HFF-Myc (cell line): ENCODE measurements at regions not wholly inside any gene's neighbourhood (a gene's known extent, or its start where the extent isn't known, plus 50 kb on each side); places are given as distances from the start of the nearest gene placed in this dataset.

Experiments
- DNase-seq: peaks from one replicate; pipeline ENCODE4 v3.0.0-alpha.2; 2011; ENCODE audit warnings: low read depth; ENCODE audit errors: extremely low read depth
- H3K4me3 ChIP-seq: replicated peaks from 2 replicates; pipeline ENCODE4 v1.5.1; 2011; ENCODE audit warnings: low read depth, mild to moderate bottlenecking, control low read depth, low read length
- TF ChIP-seq, protein P1 (sequence below): IDR thresholded peaks from 2 replicates; pipeline ENCODE4 v1.5.1; 2012; ENCODE audit warnings: mild to moderate bottlenecking, low read depth, low read length, control low read depth; ENCODE audit errors: missing control alignments

DNA sequence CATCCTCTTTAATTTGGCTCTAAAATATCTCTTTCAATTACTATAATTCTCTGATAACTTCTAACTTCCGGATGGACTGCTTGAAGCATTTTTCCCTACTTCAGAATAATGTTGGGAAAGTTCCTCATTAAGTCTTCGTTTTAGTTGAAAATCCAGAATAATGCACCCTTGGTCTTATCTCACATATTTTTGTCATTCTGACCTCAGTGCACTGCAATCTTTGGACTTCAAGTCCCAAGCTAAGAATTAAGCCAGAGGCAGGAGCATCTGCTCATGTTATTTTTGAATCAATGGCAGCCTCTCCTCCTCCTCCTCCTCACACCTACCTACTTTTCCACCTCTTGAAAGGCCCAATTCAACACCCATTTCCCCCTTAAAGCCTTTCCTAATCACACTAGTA lies 169.8 kb downstream of the CYYR1 start:
- no peak overlapping the region for H3K4me3 ChIP-seq
- DNase-seq = no peak
- TF ChIP-seq, protein P1, sequence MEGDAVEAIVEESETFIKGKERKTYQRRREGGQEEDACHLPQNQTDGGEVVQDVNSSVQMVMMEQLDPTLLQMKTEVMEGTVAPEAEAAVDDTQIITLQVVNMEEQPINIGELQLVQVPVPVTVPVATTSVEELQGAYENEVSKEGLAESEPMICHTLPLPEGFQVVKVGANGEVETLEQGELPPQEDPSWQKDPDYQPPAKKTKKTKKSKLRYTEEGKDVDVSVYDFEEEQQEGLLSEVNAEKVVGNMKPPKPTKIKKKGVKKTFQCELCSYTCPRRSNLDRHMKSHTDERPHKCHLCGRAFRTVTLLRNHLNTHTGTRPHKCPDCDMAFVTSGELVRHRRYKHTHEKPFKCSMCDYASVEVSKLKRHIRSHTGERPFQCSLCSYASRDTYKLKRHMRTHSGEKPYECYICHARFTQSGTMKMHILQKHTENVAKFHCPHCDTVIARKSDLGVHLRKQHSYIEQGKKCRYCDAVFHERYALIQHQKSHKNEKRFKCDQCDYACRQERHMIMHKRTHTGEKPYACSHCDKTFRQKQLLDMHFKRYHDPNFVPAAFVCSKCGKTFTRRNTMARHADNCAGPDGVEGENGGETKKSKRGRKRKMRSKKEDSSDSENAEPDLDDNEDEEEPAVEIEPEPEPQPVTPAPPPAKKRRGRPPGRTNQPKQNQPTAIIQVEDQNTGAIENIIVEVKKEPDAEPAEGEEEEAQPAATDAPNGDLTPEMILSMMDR = no peak

DNA sequence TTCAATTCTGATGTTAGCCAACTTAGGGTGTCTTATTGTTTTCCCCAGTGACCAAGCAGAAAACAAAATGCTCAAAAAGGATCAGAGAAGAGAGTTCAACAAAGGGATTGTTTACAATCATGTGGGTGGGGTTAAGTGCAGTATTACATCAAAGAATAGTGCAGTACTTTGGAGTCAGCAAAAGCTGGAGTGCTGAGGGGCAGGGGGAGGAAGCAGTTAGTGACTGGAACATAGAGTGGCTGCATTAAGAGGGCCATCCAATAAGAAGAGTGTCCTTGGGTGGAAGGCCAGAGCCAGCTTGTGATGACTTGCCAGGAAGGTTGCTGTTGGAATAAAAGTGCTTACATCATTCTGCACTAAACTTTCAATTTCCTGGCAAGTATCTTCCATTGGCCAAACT lies 175.5 kb downstream of the CYYR1 start:
- no peak overlapping the region for H3K4me3 ChIP-seq
- no peak for DNase-seq
- TF ChIP-seq, protein P1 = no peak

DNA sequence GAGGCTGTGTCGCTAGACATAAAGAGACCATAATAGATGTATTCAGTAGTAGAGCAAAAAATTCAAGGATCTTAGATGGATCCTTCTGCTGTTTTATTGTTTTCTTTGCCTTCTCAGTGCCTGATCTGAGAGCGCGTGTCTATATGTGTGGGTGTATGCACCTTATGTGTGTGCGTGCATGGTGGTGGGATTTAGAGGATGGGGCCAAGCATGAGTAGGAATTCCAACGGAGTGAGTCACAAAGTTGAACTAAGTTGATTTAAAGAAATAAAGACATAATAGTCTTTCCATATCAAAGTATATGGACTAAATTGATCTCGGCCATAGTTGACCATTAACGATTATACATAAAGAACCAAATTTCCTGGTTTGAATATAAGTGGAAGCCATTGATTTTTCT lies 178.7 kb downstream of the CYYR1 start:
- H3K4me3 ChIP-seq = no peak overlapping the region
- DNase-seq = no peak
- TF ChIP-seq, protein P1 = no peak

DNA sequence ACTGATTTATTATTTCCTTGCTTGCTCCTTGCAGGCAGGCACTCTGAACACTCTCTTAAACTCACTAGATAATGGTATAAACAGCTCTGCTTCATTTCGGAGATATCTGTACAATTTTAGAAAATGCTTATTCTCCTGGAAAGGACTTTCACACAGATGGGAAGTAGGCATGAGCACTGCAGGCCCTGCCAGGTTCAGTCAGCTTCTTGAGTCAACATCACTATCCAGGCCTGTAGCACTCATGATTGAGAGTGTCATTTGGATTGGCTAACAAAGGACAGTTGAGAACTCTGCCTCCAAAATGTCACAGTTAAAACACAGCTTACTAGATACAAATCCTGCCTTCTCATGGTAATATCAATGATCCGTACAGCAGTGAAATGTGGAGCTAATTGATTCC lies 181.9 kb downstream of the CYYR1 start:
- TF ChIP-seq, protein P1 = no peak
- no peak for DNase-seq

DNA sequence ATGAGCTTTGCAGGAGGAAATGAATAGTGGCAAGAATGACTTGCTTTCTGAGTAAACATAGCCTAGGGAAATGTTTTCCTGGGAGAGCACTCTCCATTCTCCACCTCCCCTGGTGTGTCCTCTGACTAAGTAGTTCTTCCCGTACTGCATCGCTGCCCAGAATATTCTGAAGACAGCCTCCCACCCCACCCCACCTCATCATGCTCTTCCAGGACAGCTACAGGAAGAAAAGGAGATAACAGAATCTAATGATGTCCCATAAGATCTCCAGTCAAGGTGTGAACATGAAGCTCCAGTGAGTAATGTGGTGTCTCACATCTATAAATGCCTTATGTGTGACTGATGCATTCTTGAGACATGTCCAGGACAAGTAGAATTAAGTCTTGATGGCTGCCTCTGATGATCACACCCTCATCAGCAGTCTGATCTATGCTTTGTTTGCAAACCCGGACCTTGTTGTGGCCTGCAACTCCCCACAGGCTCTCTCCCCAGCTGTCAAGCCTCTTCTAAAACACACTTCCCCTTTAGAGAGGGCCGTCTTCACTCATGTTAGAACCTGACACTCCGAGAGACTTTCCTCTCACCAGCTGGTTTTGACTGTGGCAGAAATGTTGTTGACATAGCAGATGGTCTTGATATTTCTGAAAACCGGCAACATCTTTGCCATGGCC lies 183.0 kb downstream of the CYYR1 start:
- TF ChIP-seq, protein P1 = no peak

More for the DNA sequence above, 181.9 kb downstream of the CYYR1 start:
- no peak overlapping the region for H3K4me3 ChIP-seq

DNA sequence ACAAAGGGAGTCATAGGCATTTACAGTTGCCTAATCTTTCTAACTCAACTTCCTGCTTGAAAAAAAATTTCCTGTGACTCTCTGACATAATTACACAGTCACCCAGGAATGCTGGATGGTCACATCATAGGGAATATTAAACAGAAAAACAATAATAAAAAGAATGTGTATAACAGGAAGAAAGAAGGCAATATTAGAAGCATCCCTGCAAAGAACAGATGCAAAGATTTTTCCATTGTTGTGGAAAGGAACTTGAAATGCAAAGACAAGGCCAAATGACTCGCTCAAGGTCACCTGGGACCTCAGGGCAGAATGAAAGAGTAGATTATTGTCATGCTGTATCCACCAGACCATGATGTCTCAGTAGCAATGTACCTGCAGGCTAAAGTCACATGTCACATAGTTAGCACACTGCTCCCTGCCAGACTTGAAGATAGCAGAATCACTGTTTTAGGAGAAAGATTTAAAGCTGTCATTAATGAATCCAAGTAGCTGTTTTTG lies 184.3 kb downstream of the CYYR1 start:
- peak; percentile 45 for DNase-seq
- TF ChIP-seq, protein P1 = no peak
- H3K4me3 ChIP-seq = no peak overlapping the region

More for the DNA sequence above, 183.0 kb downstream of the CYYR1 start:
- DNase-seq = peak; percentile 65
- H3K4me3 ChIP-seq = no peak overlapping the region
